ENCODE measurements at regions not wholly inside any gene's neighbourhood (a gene's known extent, or its start where the extent isn't known, plus 50 kb on each side); places are given as distances from the start of the nearest gene placed in this dataset.

DNA sequence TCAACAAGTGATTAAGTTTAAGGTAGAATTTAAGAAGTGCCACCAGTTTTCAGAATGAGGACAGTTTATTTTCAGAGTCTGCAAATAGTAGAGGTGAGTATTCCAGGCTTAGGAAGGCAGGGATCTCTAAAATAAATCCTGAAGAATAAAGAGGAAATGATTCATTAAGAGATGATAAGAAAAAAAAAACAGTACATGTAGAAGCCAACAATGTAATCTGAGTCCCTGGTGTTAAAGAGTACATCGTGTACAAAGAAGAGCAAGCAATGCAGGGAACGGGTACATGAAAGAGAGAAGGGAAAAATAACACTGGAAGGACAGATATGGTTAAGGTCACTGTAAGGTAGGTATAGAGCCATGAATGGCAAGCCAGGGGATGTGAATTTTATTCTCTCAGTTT lies 95.2 kb upstream of the FOXG1 start:
- DNase-seq (no peak), ATAC-seq (ENCODE audit: low read depth) (no peak)
- Histone ChIP-seq H3K4me2 (replicated peaks; ENCODE audit: low read depth, low read length, poor library complexity, severe bottlenecking) (no peak overlapping the region), H3K4me1 (ENCODE audit: control insufficient read depth in 2 of 2, insufficient read depth in 2 of 2, low read length in 2 of 2) (no peaks in the 10 kb centered on the region), H3K79me2 (ENCODE audit: control insufficient read depth, insufficient read depth, low read length) (no peaks in the 10 kb centered on the region), H2AFZ (ENCODE audit: insufficient read depth, low read depth, low read length, poor library complexity, severe bottlenecking) (no peak overlapping the region), H3K9ac (ENCODE audit: low read length) (no peak overlapping the region), H3K27me3 (replicated peaks in 1 of 4; ENCODE audit: control extremely low read depth in 1 of 4, control insufficient read depth in 3 of 4, insufficient read depth in 4 of 4, low read length in 3 of 4) (no peaks in the 10 kb centered on the region), H3K36me3 (replicated peaks in 1 of 2; ENCODE audit: control extremely low read depth in 1 of 2, control insufficient read depth in 1 of 2, extremely low read depth in 1 of 2, insufficient read depth in 2 of 2, low read length in 1 of 2) (no peaks in the 10 kb centered on the region), H3K9me3 (ENCODE audit: control extremely low read depth in 1 of 3, control insufficient read depth in 2 of 3, insufficient read depth in 1 of 3, low read length in 2 of 3) (peaks cover 0 to 3% (median 0%) of the 10 kb centered on the region in 3 donors), H3K27ac (ENCODE audit: low read length in 2 of 2) (no peak overlapping the region), H4K20me1 (ENCODE audit: control insufficient read depth, insufficient read depth, low read length, poor library complexity, severe bottlenecking) (no peaks in the 10 kb centered on the region), H3K4me3 (ENCODE audit: control extremely low read depth in 1 of 5, extremely low read depth in 1 of 5, insufficient read depth in 1 of 5, low read depth in 2 of 5, low read length in 4 of 5) (no peak overlapping the region)
- Mint-ChIP-seq H3K4me1 (no peaks in the 10 kb centered on the region), H3K4me3 (no peak overlapping the region), H3K27ac (no peak overlapping the region), H3K9me3 (ENCODE audit: insufficient read depth) (peaks cover 1% of the 10 kb centered on the region), H3K27me3 (no peaks in the 10 kb centered on the region)
- ChIA-PET POLR2A (no interaction called here), CTCF (no interaction called here)
- no CpG with 5 or more reads among the region's 2 CpGs for WGBS (ENCODE audit: insufficient coverage)
- intact Hi-C loops (cut with micrococcal nuclease), result no loop called here
- TF ChIP-seq, protein P1, sequence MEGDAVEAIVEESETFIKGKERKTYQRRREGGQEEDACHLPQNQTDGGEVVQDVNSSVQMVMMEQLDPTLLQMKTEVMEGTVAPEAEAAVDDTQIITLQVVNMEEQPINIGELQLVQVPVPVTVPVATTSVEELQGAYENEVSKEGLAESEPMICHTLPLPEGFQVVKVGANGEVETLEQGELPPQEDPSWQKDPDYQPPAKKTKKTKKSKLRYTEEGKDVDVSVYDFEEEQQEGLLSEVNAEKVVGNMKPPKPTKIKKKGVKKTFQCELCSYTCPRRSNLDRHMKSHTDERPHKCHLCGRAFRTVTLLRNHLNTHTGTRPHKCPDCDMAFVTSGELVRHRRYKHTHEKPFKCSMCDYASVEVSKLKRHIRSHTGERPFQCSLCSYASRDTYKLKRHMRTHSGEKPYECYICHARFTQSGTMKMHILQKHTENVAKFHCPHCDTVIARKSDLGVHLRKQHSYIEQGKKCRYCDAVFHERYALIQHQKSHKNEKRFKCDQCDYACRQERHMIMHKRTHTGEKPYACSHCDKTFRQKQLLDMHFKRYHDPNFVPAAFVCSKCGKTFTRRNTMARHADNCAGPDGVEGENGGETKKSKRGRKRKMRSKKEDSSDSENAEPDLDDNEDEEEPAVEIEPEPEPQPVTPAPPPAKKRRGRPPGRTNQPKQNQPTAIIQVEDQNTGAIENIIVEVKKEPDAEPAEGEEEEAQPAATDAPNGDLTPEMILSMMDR (IDR thresholded peaks at IDR 0.05), result no peak
- no peak for TF ChIP-seq EZH2 (IDR thresholded peaks at IDR 0.05; ENCODE audit: borderline replicate concordance, insufficient read depth, low read depth, low read length, poor library complexity, severe bottlenecking)

DNA sequence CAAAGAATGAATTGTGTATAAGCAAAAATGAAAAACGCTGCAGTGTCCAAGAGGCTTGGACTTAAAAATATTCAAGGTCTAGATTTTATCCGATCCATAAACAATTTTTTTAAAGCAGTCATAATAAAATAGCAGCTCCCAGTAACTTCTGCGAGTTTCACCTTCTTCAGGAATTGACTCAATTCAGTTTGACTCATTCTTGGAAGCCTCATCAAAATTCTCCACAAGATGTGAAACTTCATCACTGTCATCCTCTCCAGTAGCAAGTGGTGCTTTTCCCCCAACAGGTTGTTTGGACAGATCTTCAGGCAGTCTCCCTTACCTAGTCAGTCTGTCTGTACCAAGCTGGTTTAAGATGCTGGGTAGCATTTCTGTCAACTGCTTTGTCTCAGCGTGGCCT lies 93.5 kb upstream of the FOXG1 start:
- Histone ChIP-seq H3K4me1 (ENCODE audit: control insufficient read depth in 2 of 2, insufficient read depth in 2 of 2, low read length in 2 of 2) (no peaks in the 10 kb centered on the region), H3K4me3 (ENCODE audit: control extremely low read depth in 1 of 5, extremely low read depth in 1 of 5, insufficient read depth in 1 of 5, low read depth in 2 of 5, low read length in 4 of 5) (no peak overlapping the region), H3K9ac (ENCODE audit: low read length) (no peak overlapping the region), H3K9me3 (ENCODE audit: control extremely low read depth in 1 of 3, control insufficient read depth in 2 of 3, insufficient read depth in 1 of 3, low read length in 2 of 3) (peaks cover 0 to 3% (median 0%) of the 10 kb centered on the region in 3 donors), H3K4me2 (replicated peaks; ENCODE audit: low read depth, low read length, poor library complexity, severe bottlenecking) (no peak overlapping the region), H3K27ac (ENCODE audit: low read length in 2 of 2) (no peak overlapping the region), H2AFZ (ENCODE audit: insufficient read depth, low read depth, low read length, poor library complexity, severe bottlenecking) (no peak overlapping the region), H3K36me3 (replicated peaks in 1 of 2; ENCODE audit: control extremely low read depth in 1 of 2, control insufficient read depth in 1 of 2, extremely low read depth in 1 of 2, insufficient read depth in 2 of 2, low read length in 1 of 2) (no peaks in the 10 kb centered on the region), H4K20me1 (ENCODE audit: control insufficient read depth, insufficient read depth, low read length, poor library complexity, severe bottlenecking) (no peaks in the 10 kb centered on the region), H3K27me3 (replicated peaks in 1 of 4; ENCODE audit: control extremely low read depth in 1 of 4, control insufficient read depth in 3 of 4, insufficient read depth in 4 of 4, low read length in 3 of 4) (no peaks in the 10 kb centered on the region), H3K79me2 (ENCODE audit: control insufficient read depth, insufficient read depth, low read length) (no peaks in the 10 kb centered on the region)
- Mint-ChIP-seq H3K9me3 (ENCODE audit: insufficient read depth) (peaks cover 2% of the 10 kb centered on the region), H3K4me3 (no peak overlapping the region), H3K27ac (no peak overlapping the region), H3K4me1 (no peaks in the 10 kb centered on the region), H3K27me3 (no peaks in the 10 kb centered on the region)
- intact Hi-C loops (cut with micrococcal nuclease), result no loop called here
- ChIA-PET POLR2A (no interaction called here), CTCF (no interaction called here)
- DNase-seq (no peak), ATAC-seq (ENCODE audit: low read depth) (no peak)
- no peak for TF ChIP-seq EZH2 (IDR thresholded peaks at IDR 0.05; ENCODE audit: borderline replicate concordance, insufficient read depth, low read depth, low read length, poor library complexity, severe bottlenecking)
- TF ChIP-seq, protein P1 (IDR thresholded peaks at IDR 0.05), result no peak
- 80% methylated on average over 3 of the region's 4 CpGs for WGBS (ENCODE audit: insufficient coverage)
